CD8-positive, alpha-beta memory T cell (primary cell): ENCODE measurements at regions not wholly inside any gene's neighbourhood (a gene's known extent, or its start where the extent isn't known, plus 50 kb on each side); places are given as distances from the start of the nearest gene placed in this dataset.

Experiments used
- CTCF ChIA-PET: fragments of 350-600 bp; sonication (Branson Sonifier 250); formaldehyde crosslinking; loops from one replicate; lab custom pipeline; 2021; ENCODE audit warnings: antibody characterized with exemption; lab: Charles Lee
- POLR2A ChIA-PET: fragments of 350-600 bp; sonication (Branson Sonifier 250); formaldehyde crosslinking; loops from one replicate; lab custom pipeline; 2021; ENCODE audit warnings: antibody characterized with exemption; lab: Charles Lee
- DNase-seq, 5 donors: peaks; one replicate each; pipeline versions ENCODE4 v3.0.0 to v3.0.0-alpha.2; 2020 to 2022; ENCODE audit warnings: mixed read lengths in 1 of 5
- H3K27ac ChIP-seq: one replicate; pipeline ENCODE4 v1.7.0; 2013; ENCODE audit warnings: low read depth, mild to moderate bottlenecking, low read length, moderate library complexity
- H3K27me3 ChIP-seq: 2 replicates; pipeline ENCODE4 v1.7.0; 2013; ENCODE audit warnings: low read length, mild to moderate bottlenecking; ENCODE audit not compliant: insufficient read depth, poor library complexity, severe bottlenecking
- H3K36me3 ChIP-seq: 2 replicates; pipeline ENCODE4 v1.7.0; 2013; ENCODE audit warnings: mild to moderate bottlenecking, low read length, moderate library complexity; ENCODE audit not compliant: insufficient read depth
- H3K4me1 ChIP-seq: 2 replicates; pipeline ENCODE4 v1.7.0; 2013; ENCODE audit warnings: mild to moderate bottlenecking, low read length, moderate library complexity; ENCODE audit not compliant: insufficient read depth
- H3K4me3 ChIP-seq: 2 replicates; pipeline ENCODE4 v1.7.0; 2013; ENCODE audit warnings: mild to moderate bottlenecking, low read length
- H3K9me3 ChIP-seq: 2 replicates; pipeline ENCODE4 v1.7.0; 2013; ENCODE audit warnings: mild to moderate bottlenecking, low read length
- H3K27ac Mint-ChIP-seq, 8 donors: one replicate each; pipeline ENCODE4 v1.8.0; 2020 to 2021; ENCODE audit warnings: mixed read lengths in 8 of 8, mild to moderate bottlenecking in 6 of 8, inconsistent platforms in 3 of 8, moderate library complexity in 3 of 8
- H3K27me3 Mint-ChIP-seq, 2 donors: one replicate each; pipeline ENCODE4 v1.8.0; 2020 to 2021; ENCODE audit warnings: mixed read lengths in 2 of 2, mild to moderate bottlenecking in 1 of 2, moderate library complexity in 1 of 2
- H3K36me3 Mint-ChIP-seq, 3 donors: one replicate each; pipeline ENCODE4 v1.8.0; 2020 to 2021; ENCODE audit warnings: mixed read lengths in 3 of 3, inconsistent platforms in 1 of 3, mild to moderate bottlenecking in 1 of 3
- H3K4me1 Mint-ChIP-seq, 3 donors: one replicate each; pipeline ENCODE4 v1.8.0; 2020 to 2021; ENCODE audit warnings: mixed read lengths in 3 of 3, inconsistent platforms in 1 of 3, mild to moderate bottlenecking in 1 of 3
- H3K4me3 Mint-ChIP-seq, 7 donors: one replicate each; pipeline ENCODE4 v1.8.0; 2020 to 2021; ENCODE audit warnings: mixed read lengths in 7 of 7, mild to moderate bottlenecking in 6 of 7, moderate library complexity in 4 of 7, inconsistent platforms in 2 of 7
- H3K9me3 Mint-ChIP-seq, 5 donors: one replicate each; pipeline ENCODE4 v1.8.0; 2020 to 2022; ENCODE audit warnings: mixed read lengths in 5 of 5, mild to moderate bottlenecking in 3 of 5, moderate library complexity in 2 of 5, inconsistent platforms in 1 of 5

GRCh38 chr1:219483530-219483929, 129.4 kb downstream of the ZC3H11B start:
- ChIA-PET CTCF (no interaction called here), POLR2A (no interaction called here)
- Mint-ChIP-seq H3K4me1 (no peaks in the 10 kb centered on the region), H3K27ac (no peak overlapping the region), H3K27me3 (no peaks in the 10 kb centered on the region), H3K36me3 (no peaks in the 10 kb centered on the region), H3K9me3 (peaks cover 0 to 3% (median 0%) of the 10 kb centered on the region in 5 donors), H3K4me3 (no peak overlapping the region)
- H3K4me1 ChIP-seq: no peaks in the 10 kb centered on the region
- H3K4me3 ChIP-seq: no peak overlapping the region
- H3K27me3 ChIP-seq: no peaks in the 10 kb centered on the region
- no peak overlapping the region for H3K27ac ChIP-seq
- no peak for DNase-seq
- H3K36me3 ChIP-seq: no peaks in the 10 kb centered on the region
- H3K9me3 ChIP-seq: no peaks in the 10 kb centered on the region

DNA sequence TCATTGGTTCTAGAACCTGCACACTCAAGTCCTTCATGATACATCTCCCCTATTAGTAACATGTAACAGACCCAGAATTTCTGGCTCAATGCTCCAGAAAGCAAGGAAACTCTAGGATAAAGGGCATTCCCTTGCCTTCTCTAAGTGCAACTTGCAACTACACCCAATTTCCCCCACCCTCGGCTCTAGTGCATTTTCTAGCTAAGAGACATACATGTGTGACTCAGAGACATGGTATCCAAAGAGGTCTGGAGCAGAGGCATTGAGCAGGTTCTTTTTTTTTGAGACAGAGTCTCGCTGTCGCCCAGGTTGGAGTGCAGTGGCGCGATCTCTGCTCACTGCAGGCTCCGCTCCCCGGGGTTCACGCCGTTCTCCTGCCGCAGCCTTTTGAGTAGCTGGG, 132.9 kb downstream of the ZC3H11B start:
- Mint-ChIP-seq H3K4me1 (no peaks in the 10 kb centered on the region), H3K9me3 (no peaks in the 10 kb centered on the region), H3K4me3 (no peak overlapping the region), H3K27ac (no peak overlapping the region), H3K27me3 (no peaks in the 10 kb centered on the region), H3K36me3 (no peaks in the 10 kb centered on the region)
- Histone ChIP-seq H3K36me3 (no peaks in the 10 kb centered on the region), H3K27me3 (no peaks in the 10 kb centered on the region), H3K27ac (no peak overlapping the region), H3K9me3 (no peaks in the 10 kb centered on the region), H3K4me3 (no peak overlapping the region), H3K4me1 (no peaks in the 10 kb centered on the region)
- DNase-seq: no peak
- CTCF ChIA-PET: no interaction called here
- POLR2A ChIA-PET: no interaction called here

GRCh38 chr1:219478811-219479210, 134.1 kb downstream of the ZC3H11B start:
- no peak for DNase-seq
- H3K4me3 ChIP-seq: no peak overlapping the region
- H3K9me3 Mint-ChIP-seq: peaks cover 0 to 3% (median 0%) of the 10 kb centered on the region in 5 donors

DNA sequence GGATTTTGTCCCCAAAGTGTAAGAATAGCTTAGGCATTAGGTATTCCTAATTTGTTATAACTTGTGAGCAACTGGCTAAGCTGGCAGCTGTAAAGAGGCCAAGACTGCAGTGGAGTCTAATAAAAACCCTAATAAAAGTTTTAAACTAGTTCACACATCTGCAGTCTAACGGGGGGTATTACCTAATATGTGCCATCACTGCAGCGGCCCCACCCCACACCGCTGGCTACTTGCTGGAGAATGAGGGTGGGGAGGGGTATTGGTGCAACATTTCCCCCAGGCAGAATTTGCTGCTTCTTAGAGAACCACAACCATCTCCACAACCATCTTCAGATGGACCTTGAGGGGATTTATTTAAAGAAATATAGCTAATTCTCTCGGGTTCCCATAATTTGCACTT, 135.0 kb downstream of the ZC3H11B start:
- Mint-ChIP-seq H3K9me3 (peaks cover 0 to 3% (median 0%) of the 10 kb centered on the region in 5 donors), H3K27ac (no peak overlapping the region), H3K27me3 (no peaks in the 10 kb centered on the region), H3K4me3 (no peak overlapping the region), H3K36me3 (no peaks in the 10 kb centered on the region), H3K4me1 (no peaks in the 10 kb centered on the region)
- POLR2A ChIA-PET: no interaction called here
- Histone ChIP-seq H3K27ac (no peak overlapping the region), H3K4me1 (no peaks in the 10 kb centered on the region), H3K4me3 (no peak overlapping the region), H3K36me3 (no peaks in the 10 kb centered on the region), H3K9me3 (no peaks in the 10 kb centered on the region), H3K27me3 (no peaks in the 10 kb centered on the region)
- no peak for DNase-seq
- CTCF ChIA-PET: no interaction called here

More at GRCh38 chr1:219478811-219479210, 134.1 kb downstream of the ZC3H11B start:
- no peaks in the 10 kb centered on the region for H3K4me1 ChIP-seq
- no peaks in the 10 kb centered on the region for H3K36me3 ChIP-seq
- no peaks in the 10 kb centered on the region for H3K27me3 Mint-ChIP-seq
- CTCF ChIA-PET: no interaction called here
- no peak overlapping the region for H3K27ac Mint-ChIP-seq
- H3K27ac ChIP-seq: no peak overlapping the region
- no peaks in the 10 kb centered on the region for H3K9me3 ChIP-seq
- no peaks in the 10 kb centered on the region for H3K27me3 ChIP-seq
- no peak overlapping the region for H3K4me3 Mint-ChIP-seq
- no peaks in the 10 kb centered on the region for H3K4me1 Mint-ChIP-seq
- POLR2A ChIA-PET: no interaction called here
- no peaks in the 10 kb centered on the region for H3K36me3 Mint-ChIP-seq

DNA sequence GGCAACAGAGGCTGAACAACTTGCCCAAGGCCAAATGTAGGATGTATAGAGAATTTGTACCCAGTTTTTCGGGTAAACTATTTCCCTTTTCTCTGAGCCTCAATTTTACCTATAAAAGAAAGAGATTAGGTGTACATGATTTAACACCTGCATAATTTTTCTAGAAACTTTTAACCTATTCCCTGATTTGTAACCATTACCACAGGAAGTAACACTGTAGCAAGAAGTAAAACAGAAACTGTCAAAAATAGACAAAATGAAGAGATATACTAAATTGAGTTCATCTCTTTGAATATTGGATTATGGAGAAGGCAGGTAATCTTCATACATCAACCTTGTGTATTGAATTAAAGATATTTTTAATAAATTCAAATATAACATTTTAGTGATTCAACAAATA, 136.2 kb downstream of the ZC3H11B start:
- DNase-seq: no peak

DNA sequence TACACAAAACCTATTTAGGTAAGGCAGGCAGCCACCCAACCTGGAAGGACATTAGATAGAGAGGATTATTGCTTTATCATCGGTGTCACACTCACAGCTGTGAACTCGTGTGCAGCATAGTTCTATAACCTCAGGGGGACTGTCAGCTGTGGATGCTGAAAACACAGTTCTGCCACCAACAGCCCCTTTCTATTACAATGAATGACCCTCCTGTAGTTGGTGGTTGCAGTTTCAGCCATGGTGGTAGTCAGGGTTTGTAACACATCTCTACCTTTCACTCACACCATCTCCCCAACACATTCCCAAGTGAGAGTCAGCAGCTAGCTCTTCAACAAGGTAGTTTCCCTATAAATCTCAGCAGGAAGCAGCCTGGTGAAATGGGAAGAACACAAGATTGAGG, 136.8 kb downstream of the ZC3H11B start:
- Histone ChIP-seq H3K27ac (no peak overlapping the region), H3K9me3 (no peaks in the 10 kb centered on the region), H3K4me1 (no peaks in the 10 kb centered on the region), H3K27me3 (no peaks in the 10 kb centered on the region), H3K36me3 (no peaks in the 10 kb centered on the region), H3K4me3 (no peak overlapping the region)
- Mint-ChIP-seq H3K27ac (no peak overlapping the region), H3K36me3 (no peaks in the 10 kb centered on the region), H3K4me1 (no peaks in the 10 kb centered on the region), H3K4me3 (no peak overlapping the region), H3K27me3 (no peaks in the 10 kb centered on the region), H3K9me3 (peaks cover 0 to 3% (median 0%) of the 10 kb centered on the region in 5 donors)
- CTCF ChIA-PET: no interaction called here
- no peak for DNase-seq
- POLR2A ChIA-PET: no interaction called here

More for the DNA sequence above, 136.2 kb downstream of the ZC3H11B start:
- Mint-ChIP-seq H3K27me3 (no peaks in the 10 kb centered on the region), H3K27ac (no peak overlapping the region), H3K4me3 (no peak overlapping the region), H3K9me3 (peaks cover 0 to 3% (median 0%) of the 10 kb centered on the region in 5 donors), H3K4me1 (no peaks in the 10 kb centered on the region), H3K36me3 (no peaks in the 10 kb centered on the region)
- Histone ChIP-seq H3K36me3 (no peaks in the 10 kb centered on the region), H3K27ac (no peak overlapping the region), H3K4me1 (no peaks in the 10 kb centered on the region), H3K9me3 (no peaks in the 10 kb centered on the region), H3K4me3 (no peak overlapping the region), H3K27me3 (no peaks in the 10 kb centered on the region)
- POLR2A ChIA-PET: no interaction called here
- CTCF ChIA-PET: no interaction called here

DNA sequence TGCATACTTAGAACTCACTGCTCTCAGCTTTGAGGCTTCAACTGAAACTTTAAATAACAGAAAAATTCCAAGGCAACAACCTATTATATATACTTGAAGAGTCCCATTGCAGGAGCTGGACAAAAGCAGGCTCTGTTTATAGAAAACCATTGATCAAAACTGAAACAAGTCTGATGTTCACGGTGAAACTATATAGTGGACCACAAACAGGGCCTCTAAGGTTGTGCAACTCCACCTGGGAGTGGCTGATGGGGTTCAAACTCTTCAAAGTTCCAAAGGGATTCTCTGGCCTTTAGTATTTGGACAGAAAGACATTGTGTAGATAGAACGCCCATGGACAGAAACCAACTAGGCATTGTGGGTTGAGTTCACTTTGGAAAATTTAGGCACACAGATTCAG, 140.3 kb downstream of the ZC3H11B start:
- POLR2A ChIA-PET: no interaction called here
- H3K27ac ChIP-seq: no peak overlapping the region
- peaks cover 0 to 3% (median 0%) of the 10 kb centered on the region in 5 donors for H3K9me3 Mint-ChIP-seq

GRCh38 chr1:219467524-219467923, 145.4 kb downstream of the ZC3H11B start:
- Histone ChIP-seq H3K9me3 (no peaks in the 10 kb centered on the region), H3K4me3 (no peak overlapping the region), H3K36me3 (no peaks in the 10 kb centered on the region), H3K27me3 (no peaks in the 10 kb centered on the region), H3K27ac (no peak overlapping the region), H3K4me1 (no peaks in the 10 kb centered on the region)
- no peak overlapping the region for H3K27ac Mint-ChIP-seq
- H3K9me3 Mint-ChIP-seq: no peaks in the 10 kb centered on the region
- ChIA-PET POLR2A (no interaction called here), CTCF (no interaction called here)
- H3K36me3 Mint-ChIP-seq: no peaks in the 10 kb centered on the region
- no peak for DNase-seq
- H3K27me3 Mint-ChIP-seq: no peaks in the 10 kb centered on the region
- no peaks in the 10 kb centered on the region for H3K4me1 Mint-ChIP-seq
- H3K4me3 Mint-ChIP-seq: no peak overlapping the region

More for the DNA sequence above, 140.3 kb downstream of the ZC3H11B start:
- H3K4me1 ChIP-seq: no peaks in the 10 kb centered on the region
- no peak overlapping the region for H3K4me3 ChIP-seq
- H3K9me3 ChIP-seq: no peaks in the 10 kb centered on the region
- H3K27me3 ChIP-seq: no peaks in the 10 kb centered on the region
- Mint-ChIP-seq H3K4me1 (no peaks in the 10 kb centered on the region), H3K36me3 (no peaks in the 10 kb centered on the region), H3K27ac (no peak overlapping the region), H3K27me3 (no peaks in the 10 kb centered on the region), H3K4me3 (no peak overlapping the region)
- no peak for DNase-seq
- CTCF ChIA-PET: no interaction called here
- no peaks in the 10 kb centered on the region for H3K36me3 ChIP-seq

- Mint-ChIP-seq H3K27me3 (peaks cover 0 to 1% of the 10 kb centered on the region in 2 donors), H3K9me3 (no peaks in the 10 kb centered on the region), H3K27ac (peak overlapping the region in 1 of 8 donors; percentile 73), H3K4me1 (no peaks in the 10 kb centered on the region), H3K36me3 (no peaks in the 10 kb centered on the region), H3K4me3 (no peak overlapping the region)
- ChIA-PET POLR2A (no interaction called here), CTCF (no interaction called here)
- H3K27ac ChIP-seq: no peak overlapping the region
- no peaks in the 10 kb centered on the region for H3K9me3 ChIP-seq
- H3K4me1 ChIP-seq: no peaks in the 10 kb centered on the region
- H3K27me3 ChIP-seq: no peaks in the 10 kb centered on the region
- no peak for DNase-seq
- no peaks in the 10 kb centered on the region for H3K36me3 ChIP-seq
- no peak overlapping the region for H3K4me3 ChIP-seq
Observed at GRCh38 chr1:219466766-219467165, 146.1 kb downstream of the ZC3H11B start.
